ENCODE measurements at regions not wholly inside any gene's neighbourhood (a gene's known extent, or its start where the extent isn't known, plus 50 kb on each side); places are given as distances from the start of the nearest gene placed in this dataset.

GRCh38 chr18:78770823-78771139 lies 208.8 kb upstream of the SALL3 start:
- WGBS, 2 experiments (ENCODE audit: insufficient coverage in 2 of 2): 87 to 90% methylated on average over 9 to 12 of the region's 12 CpGs
- Histone ChIP-seq H3K9me3 (ENCODE audit: control insufficient read depth, low read length) (no peaks in the 10 kb centered on the region), H3K4me1 (ENCODE audit: control insufficient read depth, insufficient read depth, low read length, poor library complexity, severe bottlenecking) (no peaks in the 10 kb centered on the region), H3K4me3 (ENCODE audit: extremely low read depth, insufficient read depth, low read length, poor library complexity, severe bottlenecking) (no peak overlapping the region), H3K27ac (ENCODE audit: low read depth, low read length, severe bottlenecking) (no peak overlapping the region), H3K36me3 (ENCODE audit: control insufficient read depth, insufficient read depth, low read length) (no peaks in the 10 kb centered on the region)

GRCh38 chr18:78771496-78772359 lies 207.9 kb upstream of the SALL3 start:
- 87 to 91% methylated on average over 18 to 22 of the region's 22 CpGs for WGBS, 2 experiments (ENCODE audit: insufficient coverage in 2 of 2)
- no peak overlapping the region for H3K27ac ChIP-seq (ENCODE audit: low read depth, low read length, severe bottlenecking)
- H3K36me3 ChIP-seq (ENCODE audit: control insufficient read depth, insufficient read depth, low read length): no peaks in the 10 kb centered on the region

GRCh38 chr18:78772360-78773302 lies 207.0 kb upstream of the SALL3 start:
- Histone ChIP-seq H3K27ac (ENCODE audit: low read depth, low read length, severe bottlenecking) (no peak overlapping the region), H3K36me3 (ENCODE audit: control insufficient read depth, insufficient read depth, low read length) (no peaks in the 10 kb centered on the region), H3K4me1 (ENCODE audit: control insufficient read depth, insufficient read depth, low read length, poor library complexity, severe bottlenecking) (no peaks in the 10 kb centered on the region), H3K9me3 (ENCODE audit: control insufficient read depth, low read length) (no peaks in the 10 kb centered on the region), H3K4me3 (ENCODE audit: extremely low read depth, insufficient read depth, low read length, poor library complexity, severe bottlenecking) (no peak overlapping the region)
- 88 to 90% methylated on average over 18 to 26 of the region's 26 CpGs for WGBS, 2 experiments (ENCODE audit: insufficient coverage in 2 of 2)

More at GRCh38 chr18:78771496-78772359, 207.9 kb upstream of the SALL3 start:
- H3K4me3 ChIP-seq (ENCODE audit: extremely low read depth, insufficient read depth, low read length, poor library complexity, severe bottlenecking): no peak overlapping the region
- H3K4me1 ChIP-seq (ENCODE audit: control insufficient read depth, insufficient read depth, low read length, poor library complexity, severe bottlenecking): no peaks in the 10 kb centered on the region
- no peaks in the 10 kb centered on the region for H3K9me3 ChIP-seq (ENCODE audit: control insufficient read depth, low read length)

GRCh38 chr18:78773303-78773755 lies 206.3 kb upstream of the SALL3 start:
- Histone ChIP-seq H3K36me3 (ENCODE audit: control insufficient read depth, insufficient read depth, low read length) (no peaks in the 10 kb centered on the region), H3K9me3 (ENCODE audit: control insufficient read depth, low read length) (no peaks in the 10 kb centered on the region), H3K4me1 (ENCODE audit: control insufficient read depth, insufficient read depth, low read length, poor library complexity, severe bottlenecking) (no peaks in the 10 kb centered on the region), H3K27ac (ENCODE audit: low read depth, low read length, severe bottlenecking) (no peak overlapping the region), H3K4me3 (ENCODE audit: extremely low read depth, insufficient read depth, low read length, poor library complexity, severe bottlenecking) (no peak overlapping the region)
- 78 to 95% methylated on average over 3 to 5 of the region's 7 CpGs for WGBS, 2 experiments (ENCODE audit: insufficient coverage in 2 of 2)

GRCh38 chr18:78773819-78774218 lies 205.8 kb upstream of the SALL3 start:
- Histone ChIP-seq H3K27ac (ENCODE audit: low read depth, low read length, severe bottlenecking) (no peak overlapping the region), H3K9me3 (ENCODE audit: control insufficient read depth, low read length) (no peaks in the 10 kb centered on the region), H3K4me1 (ENCODE audit: control insufficient read depth, insufficient read depth, low read length, poor library complexity, severe bottlenecking) (no peaks in the 10 kb centered on the region), H3K36me3 (ENCODE audit: control insufficient read depth, insufficient read depth, low read length) (no peaks in the 10 kb centered on the region), H3K4me3 (ENCODE audit: extremely low read depth, insufficient read depth, low read length, poor library complexity, severe bottlenecking) (no peak overlapping the region)
- 82 to 83% methylated on average over 2 of the region's 9 CpGs for WGBS, 2 experiments (ENCODE audit: insufficient coverage in 2 of 2)

- whole genome bisulfite sequencing, 2 experiments (ENCODE audit: insufficient coverage in 2 of 2): 91 to 94% methylated on average over 22 of the region's 22 CpGs
- Histone ChIP-seq H3K9me3 (ENCODE audit: control insufficient read depth, low read length) (no peaks in the 10 kb centered on the region), H3K36me3 (ENCODE audit: control insufficient read depth, insufficient read depth, low read length) (no peaks in the 10 kb centered on the region), H3K27ac (ENCODE audit: low read depth, low read length, severe bottlenecking) (no peak overlapping the region), H3K4me1 (ENCODE audit: control insufficient read depth, insufficient read depth, low read length, poor library complexity, severe bottlenecking) (no peaks in the 10 kb centered on the region), H3K4me3 (ENCODE audit: extremely low read depth, insufficient read depth, low read length, poor library complexity, severe bottlenecking) (no peak overlapping the region)
These were observed 204.9 kb upstream of the SALL3 start for GRCh38 chr18:78774741-78775141.

GRCh38 chr18:78776151-78776550 lies 203.5 kb upstream of the SALL3 start:
- Histone ChIP-seq H3K27ac (ENCODE audit: low read depth, low read length, severe bottlenecking) (no peak overlapping the region), H3K9me3 (ENCODE audit: control insufficient read depth, low read length) (no peaks in the 10 kb centered on the region), H3K4me3 (ENCODE audit: extremely low read depth, insufficient read depth, low read length, poor library complexity, severe bottlenecking) (no peak overlapping the region), H3K36me3 (ENCODE audit: control insufficient read depth, insufficient read depth, low read length) (no peaks in the 10 kb centered on the region), H3K4me1 (ENCODE audit: control insufficient read depth, insufficient read depth, low read length, poor library complexity, severe bottlenecking) (no peaks in the 10 kb centered on the region)
- WGBS, 2 experiments (ENCODE audit: insufficient coverage in 2 of 2): 87 to 95% methylated on average over 3 to 5 of the region's 5 CpGs

GRCh38 chr18:78776706-78777285 lies 202.8 kb upstream of the SALL3 start:
- 87 to 93% methylated on average over 11 to 12 of the region's 17 CpGs for WGBS, 2 experiments (ENCODE audit: insufficient coverage in 2 of 2)
- Histone ChIP-seq H3K36me3 (ENCODE audit: control insufficient read depth, insufficient read depth, low read length) (no peaks in the 10 kb centered on the region), H3K4me1 (ENCODE audit: control insufficient read depth, insufficient read depth, low read length, poor library complexity, severe bottlenecking) (no peaks in the 10 kb centered on the region), H3K9me3 (ENCODE audit: control insufficient read depth, low read length) (no peaks in the 10 kb centered on the region), H3K27ac (ENCODE audit: low read depth, low read length, severe bottlenecking) (no peak overlapping the region), H3K4me3 (ENCODE audit: extremely low read depth, insufficient read depth, low read length, poor library complexity, severe bottlenecking) (no peak overlapping the region)

- 85 to 91% methylated on average over 11 to 17 of the region's 17 CpGs for WGBS, 2 experiments (ENCODE audit: insufficient coverage in 2 of 2)
- H3K4me1 ChIP-seq (ENCODE audit: control insufficient read depth, insufficient read depth, low read length, poor library complexity, severe bottlenecking): no peaks in the 10 kb centered on the region
These were observed 201.6 kb upstream of the SALL3 start for GRCh38 chr18:78777992-78778391.

GRCh38 chr18:78778651-78779050 lies 201.0 kb upstream of the SALL3 start:
- no peak overlapping the region for H3K4me3 ChIP-seq (ENCODE audit: extremely low read depth, insufficient read depth, low read length, poor library complexity, severe bottlenecking)
- no peaks in the 10 kb centered on the region for H3K4me1 ChIP-seq (ENCODE audit: control insufficient read depth, insufficient read depth, low read length, poor library complexity, severe bottlenecking)
- H3K36me3 ChIP-seq (ENCODE audit: control insufficient read depth, insufficient read depth, low read length): no peaks in the 10 kb centered on the region
- no peaks in the 10 kb centered on the region for H3K9me3 ChIP-seq (ENCODE audit: control insufficient read depth, low read length)
- no peak overlapping the region for H3K27ac ChIP-seq (ENCODE audit: low read depth, low read length, severe bottlenecking)
- WGBS, 2 experiments (ENCODE audit: insufficient coverage in 2 of 2): 86 to 94% methylated on average over 8 to 10 of the region's 15 CpGs

More at GRCh38 chr18:78777992-78778391, 201.6 kb upstream of the SALL3 start:
- H3K27ac ChIP-seq (ENCODE audit: low read depth, low read length, severe bottlenecking): no peak overlapping the region
- H3K4me3 ChIP-seq (ENCODE audit: extremely low read depth, insufficient read depth, low read length, poor library complexity, severe bottlenecking): no peak overlapping the region
- no peaks in the 10 kb centered on the region for H3K36me3 ChIP-seq (ENCODE audit: control insufficient read depth, insufficient read depth, low read length)
- no peaks in the 10 kb centered on the region for H3K9me3 ChIP-seq (ENCODE audit: control insufficient read depth, low read length)

Data from mesodermal cell (in vitro differentiated cells).